GM12875 (cell line): ENCODE measurements at regions not wholly inside any gene's neighbourhood (a gene's known extent, or its start where the extent isn't known, plus 50 kb on each side); places are given as distances from the start of the nearest gene placed in this dataset.

ENCODE experiments used
- H3K4me3 ChIP-seq: one replicate; pipeline ENCODE4 v1.5.1; 2011; ENCODE audit warnings: low read depth, low read length, control low read depth
- TF ChIP-seq, protein P1 (sequence below): IDR thresholded peaks from 2 replicates; pipeline ENCODE4 v1.5.1; 2011; ENCODE audit warnings: low read depth, mild to moderate bottlenecking, control low read depth, inconsistent platforms, low read length, moderate library complexity, borderline replicate concordance; ENCODE audit not compliant: insufficient read depth

DNA sequence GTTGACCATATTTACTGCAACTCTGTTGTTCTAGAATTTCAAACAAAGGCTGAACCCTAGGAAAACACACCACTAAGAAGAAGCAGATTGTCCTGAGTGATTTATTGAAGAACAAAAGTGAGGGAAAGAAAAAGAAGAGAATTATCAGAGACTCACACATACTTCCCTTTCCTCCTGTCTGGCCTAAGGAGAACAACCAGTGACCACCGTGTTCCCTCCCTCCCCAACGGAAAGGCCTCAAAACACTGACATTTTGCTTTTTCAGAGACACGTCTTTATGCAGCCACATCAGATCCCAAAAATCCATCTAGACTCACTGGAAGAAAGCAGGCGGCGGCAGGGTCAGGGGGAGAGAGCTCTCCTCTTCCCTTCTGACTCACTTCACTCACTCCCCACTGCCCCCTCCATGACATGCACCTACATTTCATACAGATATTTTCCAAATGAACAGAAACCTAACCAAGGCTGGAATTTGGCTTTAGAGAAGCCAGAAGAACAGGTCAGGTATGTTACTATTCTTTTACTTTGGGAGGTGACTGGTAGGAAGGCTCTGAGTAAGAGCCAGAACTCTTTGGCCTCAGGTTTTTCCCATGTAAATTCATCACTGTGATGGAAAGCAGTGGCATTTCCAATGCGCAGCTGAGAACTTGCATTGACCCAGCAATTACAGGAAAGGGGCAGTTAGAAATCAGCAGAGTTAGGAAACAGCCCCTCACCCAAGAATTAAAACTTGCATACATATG is 169.9 kb downstream of the BCL11A start:
- H3K4me3 ChIP-seq: no peak overlapping the region
- TF ChIP-seq, protein P1, sequence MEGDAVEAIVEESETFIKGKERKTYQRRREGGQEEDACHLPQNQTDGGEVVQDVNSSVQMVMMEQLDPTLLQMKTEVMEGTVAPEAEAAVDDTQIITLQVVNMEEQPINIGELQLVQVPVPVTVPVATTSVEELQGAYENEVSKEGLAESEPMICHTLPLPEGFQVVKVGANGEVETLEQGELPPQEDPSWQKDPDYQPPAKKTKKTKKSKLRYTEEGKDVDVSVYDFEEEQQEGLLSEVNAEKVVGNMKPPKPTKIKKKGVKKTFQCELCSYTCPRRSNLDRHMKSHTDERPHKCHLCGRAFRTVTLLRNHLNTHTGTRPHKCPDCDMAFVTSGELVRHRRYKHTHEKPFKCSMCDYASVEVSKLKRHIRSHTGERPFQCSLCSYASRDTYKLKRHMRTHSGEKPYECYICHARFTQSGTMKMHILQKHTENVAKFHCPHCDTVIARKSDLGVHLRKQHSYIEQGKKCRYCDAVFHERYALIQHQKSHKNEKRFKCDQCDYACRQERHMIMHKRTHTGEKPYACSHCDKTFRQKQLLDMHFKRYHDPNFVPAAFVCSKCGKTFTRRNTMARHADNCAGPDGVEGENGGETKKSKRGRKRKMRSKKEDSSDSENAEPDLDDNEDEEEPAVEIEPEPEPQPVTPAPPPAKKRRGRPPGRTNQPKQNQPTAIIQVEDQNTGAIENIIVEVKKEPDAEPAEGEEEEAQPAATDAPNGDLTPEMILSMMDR: no peak

DNA sequence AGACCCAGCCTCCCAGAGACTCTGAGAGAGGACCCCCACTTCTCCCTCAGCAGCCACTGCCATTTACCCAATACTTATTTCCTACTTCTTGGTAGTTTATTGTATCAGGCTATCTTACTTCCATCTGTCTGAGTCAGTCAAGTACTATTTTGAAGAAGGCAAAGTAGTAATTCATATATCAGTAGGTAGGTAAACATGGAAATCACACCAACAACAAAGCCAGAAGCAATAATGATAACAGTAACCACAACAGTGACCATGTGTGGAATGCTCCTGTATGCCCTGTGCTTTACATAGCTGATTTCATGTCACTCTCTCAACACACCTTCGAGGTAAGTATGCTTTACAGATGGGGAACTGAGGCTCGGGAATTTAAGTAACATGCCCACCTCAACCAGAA is 173.0 kb downstream of the BCL11A start:
- TF ChIP-seq, protein P1: no peak
- H3K4me3 ChIP-seq: no peak overlapping the region

DNA sequence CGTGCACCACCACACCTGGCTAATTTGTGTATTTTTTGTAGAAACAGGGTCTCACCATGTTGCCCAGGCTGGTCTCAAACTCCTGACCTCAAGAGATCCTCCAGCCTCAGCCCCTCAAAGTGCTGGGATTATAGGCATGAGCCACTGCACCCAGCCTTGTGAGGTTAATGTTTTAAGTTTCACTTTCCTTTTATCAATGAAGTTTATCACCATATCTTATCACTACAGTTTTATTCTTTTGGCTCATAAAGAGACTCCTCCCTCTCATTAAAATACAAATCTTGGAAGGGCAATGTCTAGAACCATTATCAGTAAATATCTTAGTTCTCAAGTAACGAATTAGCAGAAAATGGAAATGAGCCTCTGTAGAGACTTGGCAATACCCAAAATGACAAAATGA is 173.8 kb downstream of the BCL11A start:
- TF ChIP-seq, protein P1: no peak

DNA sequence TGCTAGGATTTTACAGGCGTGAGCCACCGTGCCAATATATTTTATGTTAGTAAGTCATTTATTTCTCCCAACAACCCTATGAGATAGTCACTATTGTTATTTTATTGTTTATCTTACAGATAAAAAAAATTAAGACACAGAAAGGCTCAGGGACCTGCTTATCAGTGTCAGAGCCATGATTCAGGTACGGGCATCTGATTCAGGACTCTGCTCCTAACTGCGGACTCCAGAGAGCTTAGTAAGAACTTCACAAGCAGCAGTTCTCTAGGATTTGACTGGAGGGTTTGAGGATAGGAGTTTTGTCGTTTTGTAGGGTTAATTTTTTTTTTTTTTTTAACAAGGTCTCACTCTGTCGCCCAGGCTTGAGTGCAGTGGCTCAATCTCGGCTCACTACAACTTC is 174.2 kb downstream of the BCL11A start:
- H3K4me3 ChIP-seq: no peak overlapping the region
- TF ChIP-seq, protein P1: no peak

More for the DNA sequence above, 173.8 kb downstream of the BCL11A start:
- H3K4me3 ChIP-seq: no peak overlapping the region

DNA sequence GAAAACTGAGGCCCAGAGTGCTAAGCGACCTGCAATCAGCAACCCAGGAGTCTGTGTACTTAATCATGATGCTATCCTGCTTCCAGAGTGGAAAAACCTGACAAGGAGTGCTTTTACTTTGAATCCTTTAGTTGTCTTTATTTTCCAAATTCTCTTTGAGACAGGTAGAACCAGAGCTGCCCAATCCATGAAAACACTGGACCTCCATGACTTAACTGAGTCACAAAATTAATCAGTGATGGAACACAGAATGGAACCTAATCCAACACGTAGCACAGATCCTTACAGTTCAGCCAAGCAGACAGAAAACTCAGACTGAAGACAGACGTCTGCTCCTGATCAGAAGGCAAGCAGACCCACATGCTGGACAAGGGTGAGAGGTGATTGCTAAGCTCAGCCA is 175.6 kb downstream of the BCL11A start:
- H3K4me3 ChIP-seq: no peak overlapping the region
- TF ChIP-seq, protein P1: no peak

DNA sequence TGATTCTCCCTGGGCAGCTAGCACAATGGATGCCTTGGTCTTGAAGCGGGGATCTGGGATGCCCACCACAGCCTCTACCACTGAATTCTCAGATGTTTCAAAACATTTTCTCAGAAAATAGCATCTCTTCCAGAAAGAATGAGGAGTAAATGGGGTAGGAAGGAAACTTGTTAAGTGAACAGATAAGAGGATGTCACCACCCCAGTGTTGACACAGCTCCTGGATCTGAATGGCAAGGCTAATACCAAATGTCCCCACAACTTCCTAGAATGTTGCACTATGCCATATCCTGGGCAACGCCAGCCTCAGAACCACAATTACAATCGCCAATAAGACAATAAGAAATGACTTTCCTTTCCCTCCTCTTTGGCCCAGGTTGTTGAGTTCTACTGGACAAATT is 177.2 kb downstream of the BCL11A start:
- TF ChIP-seq, protein P1: no peak
- no peak overlapping the region for H3K4me3 ChIP-seq

DNA sequence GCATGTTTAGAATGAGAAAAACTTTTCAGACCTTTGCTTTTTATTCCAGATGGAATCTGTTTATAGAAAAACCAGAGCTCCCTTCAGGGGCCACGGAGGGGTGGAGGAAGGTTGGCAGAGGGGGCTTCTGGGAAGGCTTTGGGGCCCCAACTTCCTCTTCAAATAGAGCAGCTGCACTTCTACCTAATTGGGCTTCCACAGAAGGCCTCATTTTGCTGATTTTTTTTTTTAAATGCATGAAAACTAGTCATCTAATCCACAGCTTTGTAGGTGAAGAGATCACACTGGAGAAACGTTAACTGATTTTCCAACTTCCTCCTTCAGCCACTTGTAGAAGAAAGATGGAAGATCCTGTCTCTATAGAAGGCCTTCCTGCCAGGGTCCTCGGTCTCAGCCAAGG is 181.8 kb downstream of the BCL11A start:
- TF ChIP-seq, protein P1: no peak
- H3K4me3 ChIP-seq: no peak overlapping the region
